Kidney glomerular epithelial cell (primary cell): ENCODE measurements at regions not wholly inside any gene's neighbourhood (a gene's known extent, or its start where the extent isn't known, plus 50 kb on each side); places are given as distances from the start of the nearest gene placed in this dataset.
A peak's percentile ranks its signal among the peaks of the same experiment; 100 is the strongest.

Experiments
- DNase-seq: peaks from one replicate; lab custom pipeline; 2025; lab: John Stamatoyannopoulos, UW

DNA sequence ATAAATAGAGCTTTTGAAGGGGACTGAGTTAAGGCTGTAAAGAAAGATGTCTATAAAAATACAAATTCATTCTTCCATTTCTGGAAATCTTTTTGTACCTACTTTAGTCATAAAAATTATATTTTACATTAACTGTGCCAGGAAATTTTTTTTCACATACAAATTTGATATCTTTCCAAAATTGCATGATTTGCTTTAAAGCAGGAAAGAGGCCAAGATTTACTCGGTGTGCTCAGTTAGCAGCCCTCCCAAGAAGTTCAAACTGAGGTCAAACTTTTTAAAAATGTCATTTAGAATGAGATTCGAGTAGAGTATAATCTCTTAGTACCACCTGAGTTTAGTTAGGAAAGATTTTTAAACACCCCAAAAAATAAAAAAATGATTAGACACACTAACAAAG lies 173.2 kb upstream of the GRIP1 start:
- no peak for DNase-seq

DNA sequence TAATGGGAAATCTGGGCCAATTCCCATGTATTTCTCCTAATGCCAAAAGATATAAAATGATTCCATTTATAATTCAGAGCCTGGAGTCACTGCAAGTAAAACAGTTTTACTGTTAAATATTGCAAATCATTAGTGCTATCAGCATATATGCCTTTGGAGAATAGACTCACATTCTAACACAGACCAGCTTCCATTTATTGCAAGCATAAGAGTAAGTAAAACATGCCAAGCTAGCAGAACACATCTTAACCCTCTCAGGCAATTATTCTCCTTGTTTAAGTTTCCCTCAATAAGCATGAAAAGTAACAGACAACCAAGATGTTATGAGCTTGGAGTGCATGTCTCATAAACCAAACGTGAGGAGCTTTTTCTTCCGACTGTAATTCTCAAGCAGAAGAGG lies 173.9 kb upstream of the GRIP1 start:
- DNase-seq, result no peak

DNA sequence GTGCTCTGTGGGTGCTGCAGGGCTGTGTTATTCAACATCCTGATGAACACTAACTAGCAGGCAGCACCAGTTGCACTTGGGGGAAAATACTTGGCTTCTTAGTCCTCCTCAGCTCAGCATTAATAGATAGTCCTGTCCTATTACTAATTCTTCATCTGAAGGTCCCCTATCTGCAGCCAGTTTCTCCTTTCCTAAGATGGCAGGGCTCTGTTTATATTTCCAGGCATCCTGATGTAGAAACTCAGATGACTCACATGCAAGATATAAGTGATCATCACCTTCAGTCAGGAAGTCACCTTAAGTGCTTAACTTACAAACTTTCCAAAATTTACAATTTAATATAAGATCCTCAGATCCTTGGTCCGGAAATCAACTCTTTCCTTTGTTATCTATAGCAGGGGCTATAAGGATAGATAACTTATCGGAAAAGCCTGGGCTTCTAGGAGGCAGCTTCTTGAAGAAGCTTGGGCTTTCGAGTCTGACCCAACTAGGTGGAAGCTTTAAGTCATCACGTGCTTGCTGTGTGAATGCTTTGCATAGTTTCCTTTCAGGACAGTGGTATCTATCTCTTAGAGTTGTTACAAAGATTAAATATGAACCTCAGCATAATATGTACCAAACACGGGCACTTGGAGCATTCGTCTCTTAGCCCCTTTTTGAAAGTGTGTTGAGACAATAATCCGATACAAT lies 181.0 kb upstream of the GRIP1 start:
- no peak for DNase-seq

DNA sequence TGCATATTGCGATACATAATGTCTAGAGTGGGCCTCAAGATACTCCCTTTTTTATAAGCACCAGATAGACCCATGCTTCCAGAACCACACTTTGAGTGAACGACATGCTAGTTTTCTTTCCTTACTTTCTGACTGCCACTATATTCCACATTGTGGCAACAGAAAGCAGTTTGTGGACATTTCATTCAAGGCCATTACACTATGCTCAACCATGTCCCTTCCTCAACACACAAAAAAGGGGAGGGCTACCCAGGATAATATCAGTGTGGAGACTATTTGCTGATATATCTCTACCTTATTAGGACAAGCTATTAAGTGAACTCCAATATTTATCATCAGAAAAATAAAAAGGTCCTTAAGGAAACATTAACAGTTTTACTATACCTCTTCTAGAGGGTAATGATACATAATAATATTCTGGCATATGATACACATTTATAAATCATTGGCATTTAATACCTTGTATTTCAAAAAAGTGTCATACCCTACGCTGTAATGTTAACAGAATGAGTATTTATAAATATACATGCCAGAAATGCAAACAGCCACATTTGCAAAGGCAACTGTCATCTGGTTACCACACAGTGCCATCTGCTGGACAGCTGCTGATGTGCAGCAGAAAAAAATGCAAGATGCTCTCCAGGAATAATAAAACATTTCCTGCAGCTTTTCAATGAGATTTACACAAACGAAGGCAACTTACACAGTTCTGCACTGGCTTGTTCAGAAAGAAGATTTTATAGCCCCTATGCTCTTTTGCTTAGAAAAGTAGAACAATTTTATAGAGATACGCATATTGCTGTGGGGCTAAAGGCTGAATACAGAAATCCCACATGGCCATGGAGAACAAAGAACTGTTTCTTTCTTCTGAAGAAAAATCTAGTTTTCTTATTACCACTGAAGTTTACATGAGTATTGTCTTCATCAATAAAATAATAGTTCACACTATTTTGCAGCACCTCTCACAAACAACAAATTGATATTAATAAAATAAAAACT lies 182.2 kb upstream of the GRIP1 start:
- DNase-seq, result peak; percentile 22

DNA sequence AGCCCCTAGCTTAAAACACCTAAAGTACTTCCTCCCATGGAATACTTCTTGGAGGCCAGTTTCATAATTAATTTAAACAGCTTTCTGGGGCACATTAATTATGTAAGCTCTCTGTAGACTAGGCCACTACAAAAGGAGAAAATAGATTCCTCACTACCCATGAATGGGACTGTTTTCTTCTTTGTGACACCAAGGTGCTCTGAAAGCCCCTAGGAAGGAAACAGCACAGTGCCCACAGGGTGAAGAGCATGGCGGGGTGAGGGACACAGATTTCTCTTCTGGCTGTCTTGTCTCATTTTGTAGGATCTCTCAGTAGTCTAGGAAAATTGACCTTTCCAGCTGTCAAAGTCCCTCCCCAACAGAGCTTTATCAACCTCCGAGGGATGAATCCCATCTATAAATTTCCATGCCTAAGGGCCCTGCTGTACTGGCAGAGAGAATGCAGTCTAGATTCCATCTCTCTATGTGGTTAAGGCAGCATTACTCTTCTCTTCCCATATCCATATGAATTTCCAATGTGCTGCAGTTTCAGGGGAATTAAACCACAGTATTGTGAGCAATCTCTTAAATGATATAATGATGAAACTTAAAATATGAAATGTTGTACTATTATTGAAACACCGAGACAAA lies 183.6 kb upstream of the GRIP1 start:
- no peak for DNase-seq

DNA sequence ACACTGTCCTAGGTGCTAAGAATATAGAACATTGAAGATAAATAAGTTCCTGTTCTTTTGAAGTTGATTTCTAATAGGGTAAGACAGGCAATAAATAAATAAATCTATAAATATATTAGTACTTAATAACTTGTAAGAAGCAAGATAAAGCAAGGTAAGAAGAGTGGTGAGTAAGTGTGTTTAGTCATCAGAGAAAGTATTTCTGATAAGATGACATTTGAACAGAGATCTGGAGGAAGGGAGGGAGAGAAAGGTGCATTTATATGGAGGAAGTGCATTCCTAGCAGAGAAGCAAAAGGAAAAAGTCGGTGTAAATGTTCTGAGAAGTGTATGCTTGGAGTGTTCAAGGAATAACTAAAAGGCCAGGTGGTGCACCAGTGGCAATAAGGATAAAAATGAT lies 184.4 kb upstream of the GRIP1 start:
- no peak for DNase-seq

DNA sequence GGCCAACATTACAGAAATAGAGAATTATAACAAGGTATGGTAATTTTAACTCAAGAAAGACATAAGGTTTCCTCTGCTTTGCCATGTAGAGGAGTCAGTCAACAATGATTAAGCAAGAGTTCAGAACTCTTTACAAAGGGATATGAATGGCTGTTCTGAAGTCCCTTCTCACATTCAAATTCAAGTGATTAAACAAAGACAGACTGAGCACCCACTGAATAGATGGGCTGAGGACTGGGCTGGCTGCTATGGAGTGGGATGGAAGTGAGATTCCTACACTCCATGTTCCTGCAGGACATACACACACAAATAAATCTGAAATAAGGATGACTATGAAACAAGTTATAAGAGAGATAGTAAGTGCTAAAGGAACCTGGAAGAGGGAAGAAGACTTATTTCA lies 199.0 kb upstream of the GRIP1 start:
- DNase-seq, result no peak

DNA sequence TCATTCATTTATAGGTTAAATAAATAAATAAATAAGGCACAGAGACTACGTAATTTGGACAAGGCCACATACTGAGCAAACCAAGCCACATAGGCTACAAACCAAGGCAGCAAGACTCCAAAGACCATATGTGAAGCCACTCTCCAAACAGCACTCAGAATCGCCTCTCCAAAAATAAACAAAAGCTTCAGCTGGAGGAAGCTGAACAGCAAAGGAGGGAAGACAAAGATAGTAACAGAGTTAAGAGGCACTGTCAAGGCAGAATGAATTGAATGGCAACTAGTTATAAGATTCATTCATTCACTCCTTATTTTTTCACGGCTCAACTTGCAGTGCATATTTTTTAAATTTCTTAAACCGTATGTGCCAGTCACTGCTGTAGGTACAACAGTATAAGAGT lies 200.5 kb upstream of the GRIP1 start:
- DNase-seq, result no peak

DNA sequence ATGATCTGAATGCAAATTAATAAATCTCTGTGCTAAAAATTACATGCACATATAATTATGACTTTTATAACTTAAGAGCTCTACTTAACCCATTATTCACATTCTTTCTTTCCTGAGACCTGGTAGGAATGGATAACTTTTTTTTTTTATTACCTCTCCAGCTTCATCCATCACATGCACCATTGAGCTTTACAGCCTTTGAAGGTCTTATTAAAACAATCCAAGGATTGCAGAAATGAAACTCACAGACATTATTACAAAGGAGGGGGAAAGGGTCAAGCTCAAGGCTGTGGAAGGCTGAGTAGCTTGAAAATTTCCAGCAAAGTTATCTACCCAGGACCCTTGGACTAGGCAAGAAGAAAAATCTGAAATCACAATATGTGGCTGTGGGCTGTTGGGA lies 202.5 kb upstream of the GRIP1 start:
- no peak for DNase-seq

DNA sequence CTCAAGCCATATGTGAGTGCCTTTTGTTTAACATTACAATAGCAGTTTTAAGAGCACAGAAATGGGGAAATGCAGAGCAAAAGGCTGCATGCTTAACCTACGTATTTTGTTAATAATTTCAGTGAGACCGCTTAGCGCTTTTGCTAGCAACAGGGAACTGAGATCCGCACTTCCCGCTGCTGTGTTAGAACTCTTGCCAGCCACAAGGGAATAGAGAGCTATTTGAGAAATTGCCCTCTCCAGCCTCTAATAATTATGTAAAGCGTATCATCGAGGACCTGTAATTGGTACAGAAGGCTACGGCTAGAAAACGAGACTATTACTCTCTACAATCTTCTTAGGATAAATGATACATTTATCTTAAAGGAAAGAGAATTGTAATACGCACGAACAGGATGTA lies 205.2 kb upstream of the GRIP1 start:
- DNase-seq, result no peak

DNA sequence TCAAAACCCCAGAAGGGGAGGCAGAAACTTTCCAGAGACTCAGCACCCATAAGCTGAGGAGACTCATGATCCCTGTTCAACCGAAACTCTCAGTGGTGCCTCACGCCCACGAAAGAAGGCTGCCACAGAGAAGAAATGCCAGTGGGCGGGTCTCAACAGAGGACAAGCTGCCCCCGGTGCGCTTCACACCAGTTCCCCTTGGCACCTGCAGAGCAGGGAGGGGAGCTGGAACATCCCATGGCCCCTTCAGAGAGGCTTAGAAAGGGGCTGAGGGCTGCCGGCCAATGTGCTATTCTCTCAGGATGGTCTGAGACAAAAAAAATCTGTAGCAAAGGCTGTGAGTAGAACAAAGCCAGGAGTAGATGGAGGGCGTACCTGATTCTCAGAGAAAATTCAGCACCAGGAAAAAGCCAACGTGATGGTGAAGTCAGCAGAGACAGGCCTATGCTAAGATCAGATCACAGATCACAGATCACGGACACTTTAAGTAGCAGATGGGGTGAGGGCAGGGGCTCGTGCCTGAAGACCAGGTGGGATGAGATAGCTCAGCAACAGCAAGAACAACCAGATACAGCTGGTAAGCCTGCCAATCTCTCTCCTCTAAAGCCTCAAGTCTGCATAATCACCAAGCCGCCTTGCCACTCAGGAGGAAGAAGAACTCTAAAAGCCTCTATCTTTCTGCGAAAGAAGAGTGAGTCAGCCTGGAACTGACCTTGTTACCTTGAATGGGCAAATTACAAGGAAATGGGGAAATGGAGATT lies 206.4 kb upstream of the GRIP1 start:
- no peak for DNase-seq

DNA sequence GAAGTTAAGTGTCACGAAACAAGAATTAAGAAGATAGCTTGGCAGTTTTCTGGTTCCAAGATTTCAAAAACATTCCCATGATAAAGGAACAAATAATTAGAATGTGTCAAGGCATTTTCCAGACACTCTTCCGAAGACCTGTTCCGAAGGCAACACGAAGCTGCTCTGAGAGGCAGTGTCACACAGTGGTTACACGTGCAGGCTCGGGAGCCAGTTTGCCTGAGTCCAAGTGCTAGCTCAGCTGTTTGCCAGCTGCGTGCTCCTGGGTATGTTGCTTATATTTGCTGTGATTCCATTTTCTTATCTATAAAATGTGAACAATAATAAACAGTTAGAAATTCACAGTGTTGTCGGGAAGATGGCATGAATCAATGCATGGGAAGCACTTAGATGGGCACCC lies 217.9 kb upstream of the GRIP1 start:
- no peak for DNase-seq

DNA sequence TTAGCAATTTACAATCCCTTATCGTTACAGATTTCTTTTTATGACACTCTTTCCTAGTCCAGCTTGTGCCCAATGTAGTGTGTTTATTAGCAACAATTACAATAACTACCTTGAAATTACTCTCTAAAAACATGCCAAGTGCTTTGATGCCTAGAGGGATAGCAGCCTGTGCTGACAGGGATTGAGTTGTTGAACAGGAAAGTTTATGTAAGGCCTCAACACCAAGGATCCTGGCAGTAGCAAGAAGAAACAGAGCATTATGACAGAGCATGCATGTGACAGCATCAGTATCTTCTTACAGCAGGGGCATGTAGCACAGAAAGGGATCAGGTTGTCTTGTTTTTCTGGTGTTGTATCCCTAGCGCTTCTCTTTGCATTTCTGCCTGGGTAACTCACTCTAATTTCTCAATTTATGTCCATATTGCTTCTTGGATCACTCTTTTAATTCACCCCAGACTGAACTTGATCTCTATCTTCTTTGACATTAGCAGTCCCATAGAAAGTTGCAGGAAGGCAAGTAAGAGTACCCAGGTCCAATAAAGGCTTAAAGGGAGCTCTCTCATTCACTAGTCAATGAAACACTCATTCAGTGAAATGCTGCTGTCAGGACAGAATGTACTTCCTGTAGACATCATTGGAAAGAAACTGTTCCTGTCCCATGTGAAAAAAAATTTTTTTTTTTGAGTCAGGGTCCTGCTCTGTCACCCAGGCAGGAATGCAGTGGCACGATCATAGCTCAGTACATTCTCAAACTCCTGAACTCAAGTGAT lies 220.0 kb upstream of the GRIP1 start:
- DNase-seq, result no peak

DNA sequence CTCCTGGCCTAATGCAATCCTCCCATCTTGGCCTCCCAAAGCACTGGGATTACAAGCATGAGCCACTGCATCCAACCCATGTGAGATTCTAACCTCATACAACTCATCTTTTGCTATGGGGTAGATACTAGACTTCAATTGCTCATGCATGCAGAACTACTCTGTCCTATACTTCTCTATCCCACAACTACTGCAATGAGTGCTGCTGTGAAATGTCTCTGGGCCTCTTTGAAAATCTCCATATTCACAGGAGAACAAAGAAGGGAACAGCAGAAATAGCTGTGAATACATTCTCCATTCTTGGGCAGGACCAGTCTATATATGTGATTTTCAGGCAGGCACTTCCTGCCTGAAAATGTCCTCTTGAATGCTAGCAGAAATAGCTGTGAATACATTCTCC lies 220.7 kb upstream of the GRIP1 start:
- no peak for DNase-seq

DNA sequence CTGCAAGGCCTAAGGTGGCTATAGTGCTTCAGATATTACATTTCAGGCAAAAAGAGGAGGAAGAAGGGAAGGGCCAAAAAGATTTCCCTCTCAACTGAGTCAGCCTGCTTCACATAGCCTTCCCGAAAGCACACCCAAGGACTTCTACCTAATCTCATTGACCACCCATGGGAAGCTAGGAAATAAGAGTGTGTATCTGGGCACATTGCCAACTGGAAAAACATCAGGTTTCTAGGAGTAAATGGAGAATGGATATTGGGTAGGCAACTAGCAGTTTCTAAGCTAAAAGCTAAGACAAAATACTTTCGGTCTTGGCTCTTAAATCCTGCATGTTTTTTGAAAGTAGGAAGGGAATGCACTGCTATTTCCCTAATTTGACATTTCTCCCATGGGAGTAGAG lies 221.7 kb upstream of the GRIP1 start:
- DNase-seq, result no peak

DNA sequence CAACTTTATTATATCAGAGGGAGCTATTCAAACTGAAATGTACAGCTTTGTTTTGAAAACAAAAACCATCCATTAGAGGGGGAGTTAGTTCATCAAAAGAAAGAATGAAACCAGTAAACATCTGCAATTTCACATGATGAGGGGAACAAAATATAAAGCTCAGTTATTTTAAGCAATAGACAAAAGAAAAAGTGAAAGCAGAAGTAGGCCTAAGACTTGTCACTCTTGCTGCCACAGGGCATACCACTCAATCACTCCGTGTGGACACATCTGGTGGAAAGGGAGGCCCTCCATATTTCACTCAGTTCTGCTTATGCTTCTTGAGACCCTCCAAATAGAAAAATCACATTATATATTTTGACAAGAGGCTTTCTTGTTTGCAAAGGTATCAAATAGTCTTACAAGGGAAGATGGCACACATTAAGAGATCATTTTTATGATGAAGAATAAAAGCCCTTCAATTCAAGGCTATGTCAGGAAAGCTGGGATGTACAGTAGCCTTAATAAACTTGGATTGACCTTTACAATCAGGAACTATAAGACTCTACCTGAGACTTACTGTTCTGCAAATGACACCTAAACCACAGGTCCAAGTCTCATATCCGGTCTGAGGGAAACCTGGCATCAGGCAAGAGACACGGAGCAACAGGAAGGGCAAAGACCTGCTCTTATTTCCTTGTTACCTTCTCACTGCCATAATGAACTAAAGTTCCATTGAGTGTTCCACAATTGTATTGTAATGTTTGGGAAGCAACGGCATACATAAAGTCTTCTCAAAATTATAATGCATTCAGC lies 222.5 kb upstream of the GRIP1 start:
- no peak for DNase-seq

DNA sequence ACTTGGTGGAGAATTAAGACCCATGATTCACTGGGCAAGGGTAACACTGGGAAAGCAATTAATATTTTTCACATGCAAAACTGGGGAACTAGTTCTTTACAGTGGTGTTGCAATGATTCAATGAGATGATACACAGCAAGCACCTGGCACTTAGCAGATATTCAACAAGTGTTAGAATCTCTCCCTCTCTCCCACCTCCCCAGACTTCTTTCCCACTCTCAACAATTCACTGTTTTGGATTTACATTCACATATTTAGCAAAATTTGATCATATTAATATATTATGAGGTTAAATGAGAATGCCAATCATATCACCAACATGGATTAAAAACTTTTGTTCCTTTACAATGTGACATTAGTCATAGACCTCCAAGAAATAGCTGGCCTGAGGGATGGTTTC lies 223.1 kb upstream of the GRIP1 start:
- DNase-seq, result no peak

DNA sequence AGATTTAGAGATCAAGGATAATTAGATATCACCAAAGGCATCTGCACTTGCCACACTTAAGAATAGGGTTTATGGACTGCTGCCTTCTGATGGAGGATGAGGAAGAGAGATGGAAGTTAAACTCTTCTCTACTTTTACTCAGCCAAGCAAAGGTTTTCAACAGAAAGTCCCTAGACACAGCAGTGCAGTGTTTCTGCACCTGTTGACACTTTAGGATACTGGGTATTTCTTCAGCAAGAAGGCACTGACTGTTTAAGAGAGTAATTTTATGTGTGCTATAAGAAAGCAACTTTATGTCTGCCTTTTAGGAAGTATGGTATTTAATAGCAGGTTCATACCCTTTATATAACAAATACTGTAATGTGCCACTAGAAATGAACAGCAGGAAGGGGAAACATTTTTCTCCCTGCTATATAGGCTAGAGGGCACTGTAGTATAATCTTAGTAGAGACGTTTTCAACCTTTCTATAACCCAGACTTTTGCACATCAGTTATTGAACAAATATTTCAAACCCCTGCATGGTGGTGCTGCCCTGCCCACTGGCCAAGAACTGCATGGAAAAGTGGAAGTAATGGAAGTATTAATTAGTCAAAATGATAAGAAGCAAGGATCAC lies 225.0 kb upstream of the GRIP1 start:
- no peak for DNase-seq

DNA sequence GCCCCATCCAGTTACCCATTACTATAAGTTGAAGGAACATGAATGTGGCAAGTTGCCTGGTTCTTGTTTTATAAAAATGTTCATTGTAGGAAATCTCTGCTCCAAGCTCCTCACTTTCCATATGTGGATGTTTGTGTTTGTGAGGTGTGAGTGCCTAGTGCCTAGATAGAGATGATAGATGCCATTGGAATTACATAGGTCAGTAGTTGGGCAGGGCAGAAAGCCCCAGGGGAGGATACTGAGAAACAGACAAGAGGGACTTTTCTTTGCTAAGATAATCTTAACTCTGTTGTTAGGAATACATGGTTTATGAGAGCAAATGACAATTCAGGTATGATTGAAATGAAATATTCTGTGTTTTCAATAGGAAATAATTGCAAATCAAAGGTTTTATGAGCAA lies 226.3 kb upstream of the GRIP1 start:
- DNase-seq, result no peak

DNA sequence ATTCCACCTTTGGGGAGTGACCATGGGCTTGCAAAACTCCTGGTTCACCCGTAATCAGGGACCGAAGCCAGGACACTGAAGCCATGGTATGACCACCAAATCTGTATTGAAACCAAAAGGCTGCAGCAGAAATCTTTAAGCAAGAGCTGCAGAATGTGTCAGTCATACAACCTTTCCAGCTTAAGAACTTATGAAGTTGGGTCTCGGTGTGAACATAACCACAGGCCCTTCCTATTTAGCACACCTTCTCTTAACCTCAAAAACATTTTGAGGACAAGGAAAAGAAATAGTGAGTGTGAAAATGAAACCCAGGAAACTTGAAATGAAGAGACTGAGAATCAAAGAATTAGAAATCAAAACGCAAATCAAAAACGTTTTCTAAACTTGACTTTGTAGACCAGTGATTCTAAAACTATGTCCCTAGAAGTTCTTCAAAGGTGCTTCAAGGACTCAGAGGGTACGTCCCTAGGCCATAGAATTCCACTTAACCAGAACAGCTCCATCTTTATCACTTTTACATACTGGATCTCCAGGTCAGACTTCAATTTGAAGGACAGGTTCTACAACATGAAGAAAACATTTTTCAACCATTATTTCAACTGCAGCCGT lies 231.6 kb upstream of the GRIP1 start:
- DNase-seq, result no peak
